GM18517 (cell line): ENCODE measurements at regions not wholly inside any gene's neighbourhood (a gene's known extent, or its start where the extent isn't known, plus 50 kb on each side); places are given as distances from the start of the nearest gene placed in this dataset.
"Not testable (repeated sequence)": the region's sequence is repeated elsewhere in the genome, so short reads cannot be mapped to it uniquely, and the experiment has no call there.

Experiments used
- ATAC-seq: cut with Tn5 transposase; IDR thresholded peaks from one replicate; pipeline ENCODE4 v1.9.1; 2021; ENCODE audit warnings: mild to moderate bottlenecking, moderate library complexity; ENCODE audit not compliant: unreplicated experiment

GRCh38 chr15:70602834-70603560, 160.4 kb downstream of the UACA start:
- no peak for ATAC-seq

GRCh38 chr15:70602281-70602680, 161.1 kb downstream of the UACA start:
- ATAC-seq = no peak

GRCh38 chr15:70597945-70598344, 165.4 kb downstream of the UACA start:
- ATAC-seq = no peak

- no peak for ATAC-seq
Observed at GRCh38 chr15:70597056-70597603, 166.2 kb downstream of the UACA start.

GRCh38 chr15:70596354-70597055, 166.9 kb downstream of the UACA start:
- no peak for ATAC-seq

DNA sequence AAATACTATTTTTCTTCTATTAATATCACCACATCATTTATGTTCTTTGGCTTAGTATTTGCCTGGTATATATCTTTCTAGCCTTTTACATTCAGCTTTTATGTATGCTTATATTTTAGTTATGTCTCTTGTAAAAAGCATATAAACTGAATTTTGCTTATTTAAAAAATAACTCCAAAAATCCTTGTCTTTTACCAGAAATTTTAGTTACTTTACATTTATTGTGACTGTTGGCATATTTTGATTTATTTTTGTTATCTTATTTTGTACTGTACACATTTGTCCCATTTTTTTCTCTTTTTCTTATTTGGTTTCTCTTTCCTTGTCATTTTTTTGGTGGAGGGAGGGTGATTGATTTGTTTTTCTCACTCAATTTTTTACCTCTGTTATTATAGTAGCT, 169.6 kb downstream of the UACA start:
- no peak for ATAC-seq

DNA sequence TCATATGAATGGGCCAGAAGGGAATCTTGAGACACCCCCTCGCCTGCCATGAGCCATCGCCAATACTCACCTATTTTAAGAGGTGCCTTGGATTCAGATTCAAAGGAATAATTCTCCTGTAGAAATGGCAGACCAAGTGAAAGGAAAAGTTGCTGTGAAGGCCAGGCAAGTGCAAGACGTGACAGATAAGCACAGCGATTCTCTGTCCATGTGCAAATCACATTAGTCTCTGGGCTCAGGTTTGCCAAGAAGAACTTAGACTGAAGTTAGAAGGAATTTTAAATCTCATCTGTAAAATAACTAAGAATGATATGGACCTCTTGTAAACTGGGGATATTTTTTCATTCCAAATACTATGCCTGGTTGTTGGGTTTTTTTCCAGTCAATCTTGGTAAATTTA, 173.6 kb downstream of the UACA start:
- ATAC-seq = no peak

GRCh38 chr15:70589221-70589620, 174.1 kb downstream of the UACA start:
- no peak for ATAC-seq

DNA sequence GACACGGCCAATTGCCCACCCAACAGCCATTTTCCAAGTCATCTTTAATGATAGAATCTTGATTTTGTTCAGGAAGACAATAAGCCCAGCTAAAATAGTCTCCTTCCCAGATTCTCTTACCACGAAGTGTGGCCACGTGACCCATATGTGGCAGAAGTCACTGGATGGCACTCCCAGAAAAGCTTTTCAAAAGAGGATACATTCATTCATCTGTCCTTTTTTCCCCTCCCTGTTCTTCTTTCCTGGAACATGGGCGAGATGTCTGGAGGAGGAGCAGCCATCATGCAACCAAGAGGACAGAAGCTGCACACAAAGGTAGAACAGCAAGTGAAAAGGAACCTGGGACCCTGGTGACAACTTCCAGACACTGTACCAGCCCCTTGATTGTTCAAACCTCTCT, 174.7 kb downstream of the UACA start:
- ATAC-seq = no peak

- no peak for ATAC-seq
Observed at GRCh38 chr15:70587896-70588567, 175.3 kb downstream of the UACA start.

DNA sequence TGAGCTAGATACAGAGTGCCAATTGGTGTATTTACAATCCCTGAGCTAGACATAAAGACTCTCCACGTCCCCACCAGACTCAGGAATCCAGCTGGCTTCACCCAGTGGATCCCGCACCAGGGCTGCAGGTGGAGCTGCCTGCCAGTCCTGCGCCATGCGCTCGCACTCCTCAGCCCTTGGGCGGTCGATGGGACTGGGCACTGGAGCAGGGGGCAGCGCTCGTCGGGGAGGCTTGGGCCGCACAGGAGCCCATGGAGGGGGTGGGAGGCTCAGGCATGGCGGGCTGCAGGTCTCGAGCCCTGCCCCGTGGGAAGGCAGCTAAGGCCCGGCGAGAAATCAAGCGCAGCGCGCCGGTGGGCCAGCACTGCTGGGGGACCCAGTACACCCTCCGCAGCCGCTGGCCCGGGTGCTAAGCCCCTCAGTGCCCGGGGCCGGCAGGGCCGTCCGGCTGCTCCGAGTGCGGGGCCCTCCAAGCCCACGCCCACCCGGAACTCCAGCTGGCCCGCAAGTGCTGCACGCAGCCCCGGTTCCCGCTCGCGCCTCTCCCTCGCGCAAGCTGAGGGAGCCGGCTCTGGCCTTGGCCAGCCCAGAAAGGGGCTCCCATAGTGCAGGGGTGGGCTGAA, 176.2 kb downstream of the UACA start:
- ATAC-seq = not testable (repeated sequence)

DNA sequence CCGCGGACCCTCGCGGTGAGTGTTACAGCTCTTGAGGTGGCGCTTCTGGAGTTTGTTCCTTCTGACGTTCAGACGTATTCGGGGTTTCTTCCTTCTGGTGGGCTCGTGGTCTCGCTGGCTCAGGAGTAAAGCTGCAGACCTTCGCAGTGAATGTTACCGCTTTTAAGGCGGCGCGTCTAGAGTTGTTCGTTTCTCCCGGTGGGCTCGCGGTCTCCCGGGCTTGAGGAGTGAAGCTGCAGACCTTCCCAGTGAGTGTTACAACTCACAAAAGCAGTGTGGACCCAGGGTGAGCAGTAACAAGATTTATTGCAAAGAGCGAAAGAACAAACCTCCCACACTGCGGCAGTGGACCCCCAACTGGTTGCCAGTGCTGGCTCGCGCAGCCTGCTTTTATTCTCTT, 177.1 kb downstream of the UACA start:
- no peak for ATAC-seq

DNA sequence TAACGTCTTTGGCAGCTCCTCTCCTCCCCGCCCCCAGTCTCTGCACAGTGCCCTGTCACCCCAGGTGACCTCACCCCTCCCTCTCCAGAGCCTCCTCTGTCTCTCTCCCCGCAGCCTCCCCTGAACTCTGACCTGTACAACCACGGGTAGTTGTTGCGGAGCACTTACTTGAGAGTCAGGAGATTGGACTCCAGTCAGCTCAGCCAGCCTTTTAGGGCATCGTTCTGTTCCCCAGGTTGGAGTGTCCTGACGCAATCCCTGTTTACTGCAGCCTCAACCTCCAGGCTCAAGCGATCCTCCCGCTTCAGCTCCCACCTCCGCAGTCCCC, 177.7 kb downstream of the UACA start:
- no peak for ATAC-seq

GRCh38 chr15:70584838-70585706, 178.3 kb downstream of the UACA start:
- ATAC-seq = no peak

DNA sequence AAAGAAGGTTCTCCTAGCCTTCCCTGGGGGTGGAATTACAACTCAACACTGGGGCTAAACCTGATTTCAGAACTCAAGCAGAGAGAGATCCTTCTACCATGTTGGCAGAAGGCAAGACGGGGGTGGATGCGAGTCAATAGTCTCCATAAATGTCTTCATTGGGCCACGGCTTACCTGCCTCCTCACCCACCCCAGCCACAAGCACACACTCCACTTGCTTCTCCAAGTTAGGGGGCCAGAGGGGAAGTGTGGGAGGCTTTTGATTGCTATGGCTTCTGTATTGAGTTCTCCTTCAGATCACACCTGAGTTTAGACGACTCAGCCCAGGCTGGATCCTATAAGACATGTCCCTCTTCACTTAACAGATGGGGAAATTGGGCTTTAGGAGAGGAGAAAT, 178.9 kb downstream of the UACA start:
- no peak for ATAC-seq

DNA sequence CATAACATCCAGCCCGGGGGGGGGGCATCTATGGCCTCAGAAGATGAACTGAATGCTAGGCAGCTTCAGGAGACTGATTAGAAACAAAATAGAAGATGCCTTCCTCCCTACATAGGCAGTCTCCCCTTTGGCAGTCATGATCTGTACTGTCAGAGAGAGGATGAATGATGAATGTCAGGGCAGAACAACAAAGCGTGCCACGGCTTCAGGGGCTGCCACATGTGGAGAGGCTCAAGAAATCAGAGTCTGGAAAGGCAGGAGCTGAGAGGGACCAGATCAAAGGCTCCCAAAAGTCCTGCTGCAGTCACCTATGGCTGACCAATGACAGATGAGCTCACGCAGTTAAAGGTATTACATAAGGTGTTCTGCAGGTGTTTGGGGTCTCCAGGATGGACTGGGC, 180.4 kb downstream of the UACA start:
- no peak for ATAC-seq

- ATAC-seq = no peak
Observed at GRCh38 chr15:70582143-70582945, 181.0 kb downstream of the UACA start.

DNA sequence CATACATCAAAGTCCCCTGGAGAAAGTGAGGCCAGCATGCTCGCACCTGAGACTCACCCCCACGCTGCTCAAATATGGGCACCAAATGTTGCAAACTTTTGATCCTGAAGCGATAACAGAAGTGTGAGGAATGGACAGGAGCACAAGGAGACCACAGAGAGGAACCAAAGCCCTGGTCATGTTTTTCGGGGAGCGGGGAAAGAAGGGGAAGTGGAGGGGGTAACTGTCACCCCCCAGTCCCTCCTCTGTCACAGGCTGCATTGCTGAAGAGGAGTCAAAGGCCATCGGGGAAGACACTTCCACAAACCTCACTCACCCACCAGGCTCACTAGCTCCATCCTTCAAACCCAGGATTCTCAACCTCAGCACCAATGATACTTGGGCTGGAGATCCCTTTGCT, 182.4 kb downstream of the UACA start:
- ATAC-seq = no peak

DNA sequence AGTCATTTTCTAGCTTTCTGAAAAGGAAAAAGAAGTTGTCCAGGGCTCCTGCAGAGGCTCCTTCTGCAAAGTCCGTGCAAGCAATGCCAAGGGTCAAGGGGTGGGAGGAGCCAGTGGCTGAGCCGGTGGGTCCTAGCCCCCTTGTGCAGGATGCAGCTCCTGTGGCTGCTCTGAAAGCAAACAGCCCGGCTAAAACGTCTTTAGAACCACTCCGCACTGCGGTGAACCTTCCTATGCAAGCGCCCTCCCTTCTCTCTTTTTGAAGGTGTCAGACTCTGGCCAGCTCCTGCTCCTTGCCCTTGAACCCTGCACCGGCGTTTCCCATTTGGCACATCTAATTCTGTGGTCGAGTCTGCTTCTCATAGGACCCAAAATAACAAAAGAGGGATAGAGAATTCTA, 183.1 kb downstream of the UACA start:
- ATAC-seq = no peak

GRCh38 chr15:70579766-70580165, 183.6 kb downstream of the UACA start:
- no peak for ATAC-seq
